Neuronal stem cell (in vitro differentiated cells): ENCODE measurements at regions not wholly inside any gene's neighbourhood (a gene's known extent, or its start where the extent isn't known, plus 50 kb on each side); places are given as distances from the start of the nearest gene placed in this dataset.

Experiments
- DNase-seq: peaks from one replicate; pipeline ENCODE4 v3.0.0-alpha.2; 2013; ENCODE audit warnings: low spot score
- H2AFZ ChIP-seq: one replicate; pipeline ENCODE4 v1.6.1; 2013; ENCODE audit warnings: mild to moderate bottlenecking, low read length, inconsistent platforms
- H2AK5ac ChIP-seq: 2 replicates; pipeline ENCODE4 v1.6.1; 2013; ENCODE audit warnings: low read depth, mild to moderate bottlenecking, inconsistent platforms, low read length, moderate library complexity, mixed read lengths
- H2BK120ac ChIP-seq: 2 replicates; pipeline ENCODE4 v1.6.1; 2013; ENCODE audit warnings: low read depth, mild to moderate bottlenecking, inconsistent platforms, low read length, moderate library complexity, mixed read lengths
- H2BK12ac ChIP-seq: one replicate; pipeline ENCODE4 v1.6.1; 2013; ENCODE audit warnings: low read length, inconsistent platforms
- H2BK15ac ChIP-seq: 2 replicates; pipeline ENCODE4 v1.6.1; 2013; ENCODE audit warnings: mild to moderate bottlenecking, low read length, inconsistent platforms, mixed read lengths
- H2BK5ac ChIP-seq: one replicate; pipeline ENCODE4 v1.6.1; 2013; ENCODE audit warnings: inconsistent platforms, mild to moderate bottlenecking, low read length, moderate library complexity
- H3K14ac ChIP-seq: one replicate; pipeline ENCODE4 v1.6.1; 2013; ENCODE audit warnings: low read length, inconsistent platforms
- H3K18ac ChIP-seq: 2 replicates; pipeline ENCODE4 v1.6.1; 2013; ENCODE audit warnings: low read length, inconsistent platforms
- H3K23ac ChIP-seq: 2 replicates; pipeline ENCODE4 v1.6.1; 2013; ENCODE audit warnings: low read depth, mild to moderate bottlenecking, mixed read lengths, low read length, inconsistent platforms; ENCODE audit not compliant: poor library complexity
- H3K27ac ChIP-seq: replicated peaks from 3 replicates; pipeline ENCODE4 v1.5.1; 2013; ENCODE audit warnings: low read length, inconsistent platforms
- H3K27me3 ChIP-seq, 3 experiments: 2 replicates each; pipeline ENCODE4 v1.6.1; 2013; ENCODE audit warnings: low read length in 3 of 3, mild to moderate bottlenecking in 2 of 3, inconsistent platforms in 1 of 3, low read depth in 1 of 3, mixed read lengths in 1 of 3, moderate library complexity in 1 of 3; ENCODE audit not compliant: control insufficient read depth in 3 of 3, insufficient read depth in 3 of 3
- H3K36me3 ChIP-seq, 2 donors: replicated peaks in 1 of 2; 2 replicates each; pipeline ENCODE4 v1.6.1; 2013; ENCODE audit warnings: low read length in 2 of 2; ENCODE audit not compliant: control insufficient read depth in 2 of 2, insufficient read depth in 2 of 2
- H3K4ac ChIP-seq: 2 replicates; pipeline ENCODE4 v1.6.1; 2013; ENCODE audit warnings: inconsistent platforms, mild to moderate bottlenecking, low read length, moderate library complexity
- H3K4me1 ChIP-seq, 2 donors: 1 replicate in 1 of 2; 2 replicates in 1 of 2; pipeline ENCODE4 v1.6.1; 2013; ENCODE audit warnings: low read length in 2 of 2, low read depth in 1 of 2; ENCODE audit not compliant: control insufficient read depth in 2 of 2, insufficient read depth in 1 of 2
- H3K4me2 ChIP-seq: one replicate; pipeline ENCODE4 v1.6.1; 2013; ENCODE audit warnings: mild to moderate bottlenecking, low read length, inconsistent platforms; ENCODE audit not compliant: insufficient read depth, poor library complexity, severe bottlenecking
- H3K4me3 ChIP-seq, 2 donors: 2 replicates each; pipeline ENCODE4 v1.5.1; 2013; ENCODE audit warnings: low read length in 2 of 2, mild to moderate bottlenecking in 2 of 2, inconsistent platforms in 1 of 2, moderate library complexity in 1 of 2
- H3K79me1 ChIP-seq: one replicate; pipeline ENCODE4 v1.6.1; 2013; ENCODE audit warnings: low read depth, mild to moderate bottlenecking, inconsistent platforms, low read length, moderate library complexity
- H3K9ac ChIP-seq: one replicate; pipeline ENCODE4 v1.6.1; 2013; ENCODE audit warnings: mild to moderate bottlenecking, low read depth, low read length, inconsistent platforms; ENCODE audit not compliant: poor library complexity
- H3K9me3 ChIP-seq, 2 donors: replicated peaks in 1 of 2; 2 replicates each; pipeline versions ENCODE3 to v1.6.1; 2013; ENCODE audit warnings: low read length in 2 of 2, mild to moderate bottlenecking in 2 of 2, inconsistent platforms in 1 of 2, low read depth in 1 of 2, mixed read lengths in 1 of 2, moderate library complexity in 1 of 2; ENCODE audit not compliant: control insufficient read depth in 2 of 2, insufficient read depth in 1 of 2
- H4K8ac ChIP-seq: one replicate; pipeline ENCODE4 v1.6.1; 2013; ENCODE audit warnings: low read depth, mild to moderate bottlenecking, inconsistent platforms, low read length, moderate library complexity
- H4K91ac ChIP-seq: one replicate; pipeline ENCODE4 v1.6.1; 2013; ENCODE audit warnings: low read length, low read depth, mild to moderate bottlenecking, inconsistent platforms; ENCODE audit not compliant: poor library complexity
- WGBS, 2 donors: extraction: QIAGEN DNeasy Blood & Tissue Kit; methylation state at CpG; one replicate each; pipeline ENCODE4 v1.1.7; 2013; ENCODE audit warnings: missing lambda C conversion rate in 2 of 2, mixed read lengths in 1 of 2; ENCODE audit not compliant: insufficient read length in 2 of 2, insufficient replicate concordance in 1 of 2; ENCODE audit errors: extremely low coverage in 2 of 2; 5-methylcytosine and 5-hydroxymethylcytosine counted together

DNA sequence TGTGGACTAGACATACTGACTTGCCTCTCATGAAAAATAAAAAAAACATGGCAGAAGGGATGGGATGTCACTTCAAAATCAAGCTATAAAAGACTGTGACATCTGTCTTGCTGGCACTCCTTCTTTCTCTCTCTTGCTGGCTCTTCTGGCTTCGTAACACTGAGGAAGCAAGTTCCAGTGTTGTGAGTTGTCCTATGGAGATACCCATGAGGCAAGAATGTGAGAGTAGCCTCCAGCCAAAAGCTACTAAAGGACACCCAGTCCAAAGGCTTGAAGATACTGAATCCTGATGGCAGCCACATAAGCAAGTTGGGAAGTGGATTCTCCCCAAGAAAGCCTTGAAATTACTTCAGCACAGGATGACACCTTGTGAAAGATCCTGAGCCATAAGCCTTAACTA lies 376.1 kb upstream of the TMEFF2 start:
- H3K9me3 ChIP-seq, result no peaks in the 10 kb centered on the region
- no peak overlapping the region for H3K23ac ChIP-seq
- no peaks in the 10 kb centered on the region for H3K27me3 ChIP-seq
- no peak overlapping the region for H4K91ac ChIP-seq
- no peak overlapping the region for H2AFZ ChIP-seq
- no peak overlapping the region for H2BK15ac ChIP-seq
- H2AK5ac ChIP-seq, result no peak overlapping the region
- no peak for DNase-seq
- H3K36me3 ChIP-seq, result no peaks in the 10 kb centered on the region
- no peaks in the 10 kb centered on the region for H3K4me1 ChIP-seq
- H3K4me2 ChIP-seq, result no peak overlapping the region
- H3K4ac ChIP-seq, result no peak overlapping the region
- no peak overlapping the region for H2BK120ac ChIP-seq
- no peak overlapping the region for H3K27ac ChIP-seq
- H3K4me3 ChIP-seq, result no peak overlapping the region
- H4K8ac ChIP-seq, result no peak overlapping the region
- no CpG with 5 or more reads among the region's 1 CpG for WGBS, 2 donors
- H3K79me1 ChIP-seq, result no peaks in the 10 kb centered on the region
- H2BK5ac ChIP-seq, result no peak overlapping the region
- no peak overlapping the region for H3K14ac ChIP-seq
- no peak overlapping the region for H2BK12ac ChIP-seq
- no peak overlapping the region for H3K18ac ChIP-seq
- no peak overlapping the region for H3K9ac ChIP-seq

DNA sequence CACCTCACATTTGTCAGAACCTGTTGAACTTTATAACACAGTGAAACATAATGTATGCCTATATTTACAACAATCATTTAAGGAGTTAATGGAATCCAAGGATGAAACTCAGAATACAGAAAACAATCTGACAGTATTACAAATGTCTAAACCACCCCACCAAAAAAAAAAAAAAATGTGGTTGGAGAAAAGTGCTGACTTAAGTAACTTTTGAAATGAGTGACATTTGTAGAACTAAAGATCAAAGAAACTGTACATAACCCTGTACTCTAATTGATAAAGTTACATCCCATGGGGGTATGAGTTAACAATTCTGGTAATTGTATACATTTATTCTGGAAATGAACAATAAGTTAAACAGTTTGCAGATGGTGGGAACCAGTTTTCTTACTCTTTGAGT lies 372.1 kb upstream of the TMEFF2 start:
- Histone ChIP-seq H3K27ac (no peak overlapping the region), H3K9ac (no peak overlapping the region), H2BK12ac (no peak overlapping the region), H3K14ac (no peak overlapping the region), H3K4me3 (no peak overlapping the region), H4K91ac (no peak overlapping the region), H3K9me3 (no peaks in the 10 kb centered on the region), H2AFZ (no peak overlapping the region), H2BK5ac (no peak overlapping the region), H3K18ac (no peak overlapping the region), H3K27me3 (no peaks in the 10 kb centered on the region), H3K4ac (no peak overlapping the region), H3K4me2 (no peak overlapping the region), H4K8ac (no peak overlapping the region), H3K36me3 (no peaks in the 10 kb centered on the region), H3K23ac (no peak overlapping the region), H2BK15ac (no peak overlapping the region), H3K79me1 (no peaks in the 10 kb centered on the region), H3K4me1 (no peaks in the 10 kb centered on the region), H2AK5ac (no peak overlapping the region), H2BK120ac (no peak overlapping the region)
- no peak for DNase-seq

DNA sequence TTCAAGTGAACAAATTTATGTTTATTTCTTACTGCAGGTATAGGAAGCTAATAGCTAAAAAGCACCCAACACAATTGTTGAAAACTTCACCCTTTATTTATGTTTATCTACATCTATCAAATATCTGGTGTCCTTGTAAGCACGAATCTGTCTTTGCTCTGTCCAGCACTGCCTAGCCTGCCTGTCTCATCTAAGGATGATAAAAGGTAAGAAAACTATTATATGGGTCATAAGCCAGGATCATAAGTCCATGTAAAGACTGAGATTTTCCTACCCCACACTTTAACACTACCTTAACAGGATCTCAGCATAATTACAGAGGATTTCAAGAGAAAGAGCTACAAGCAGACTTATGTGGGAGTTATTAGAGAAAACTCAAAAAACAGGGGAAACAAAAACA lies 365.6 kb upstream of the TMEFF2 start:
- H3K4me2 ChIP-seq, result no peak overlapping the region
- H3K4ac ChIP-seq, result no peak overlapping the region
- no peaks in the 10 kb centered on the region for H3K79me1 ChIP-seq
- no peak overlapping the region for H3K23ac ChIP-seq
- no peak overlapping the region for H2BK120ac ChIP-seq
- H3K27me3 ChIP-seq, result no peaks in the 10 kb centered on the region
- no CpG with 5 or more reads among the region's 1 CpG for WGBS, 2 donors
- H3K9me3 ChIP-seq, result no peaks in the 10 kb centered on the region
- no peaks in the 10 kb centered on the region for H3K4me1 ChIP-seq
- H3K4me3 ChIP-seq, result no peak overlapping the region
- H2AK5ac ChIP-seq, result no peak overlapping the region
- no peak overlapping the region for H3K14ac ChIP-seq
- DNase-seq, result no peak
- H2BK15ac ChIP-seq, result no peak overlapping the region
- H4K91ac ChIP-seq, result no peak overlapping the region
- H3K36me3 ChIP-seq, result no peaks in the 10 kb centered on the region
- H3K27ac ChIP-seq, result no peak overlapping the region
- no peak overlapping the region for H2BK12ac ChIP-seq
- H3K9ac ChIP-seq, result no peak overlapping the region
- no peak overlapping the region for H4K8ac ChIP-seq
- H2AFZ ChIP-seq, result no peak overlapping the region
- H2BK5ac ChIP-seq, result no peak overlapping the region
- no peak overlapping the region for H3K18ac ChIP-seq

DNA sequence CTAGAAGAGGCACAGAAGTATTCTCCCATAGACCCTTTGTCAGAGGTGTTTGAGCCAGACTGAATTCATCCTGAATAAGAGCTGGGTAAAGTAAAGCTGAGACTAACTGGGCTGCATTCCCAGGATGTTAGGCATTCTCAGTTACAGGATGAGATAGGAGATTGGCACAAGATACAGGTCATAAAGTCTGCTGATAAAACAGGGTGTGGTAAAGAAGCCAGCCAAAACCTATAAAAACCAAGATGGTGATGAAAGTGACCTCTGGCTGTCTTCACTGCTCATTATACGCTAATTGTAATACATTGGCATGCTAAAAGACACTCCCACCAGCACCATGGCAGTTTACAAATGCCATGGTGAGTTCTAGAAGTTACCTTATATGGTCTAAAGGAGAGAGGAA lies 364.9 kb upstream of the TMEFF2 start:
- Histone ChIP-seq H2BK15ac (no peak overlapping the region), H3K9me3 (no peaks in the 10 kb centered on the region), H3K18ac (no peak overlapping the region), H3K9ac (no peak overlapping the region), H2AFZ (no peak overlapping the region), H3K27me3 (no peaks in the 10 kb centered on the region), H2BK5ac (no peak overlapping the region), H3K4me3 (no peak overlapping the region), H4K91ac (no peak overlapping the region), H3K4me2 (no peak overlapping the region), H3K4me1 (no peaks in the 10 kb centered on the region), H3K23ac (no peak overlapping the region), H3K79me1 (no peaks in the 10 kb centered on the region), H3K4ac (no peak overlapping the region), H3K14ac (no peak overlapping the region), H2BK12ac (no peak overlapping the region), H2AK5ac (no peak overlapping the region), H2BK120ac (no peak overlapping the region), H3K27ac (no peak overlapping the region), H3K36me3 (no peaks in the 10 kb centered on the region), H4K8ac (no peak overlapping the region)
- DNase-seq, result no peak
- no CpG with 5 or more reads among the region's 1 CpG for WGBS, 2 donors
